B cell (primary cell): ENCODE measurements at regions not wholly inside any gene's neighbourhood (a gene's known extent, or its start where the extent isn't known, plus 50 kb on each side); places are given as distances from the start of the nearest gene placed in this dataset.

Source experiments
- EZH2 ChIP-seq: IDR thresholded peaks from 2 replicates; pipeline ENCODE4 v1.6.1; 2012; ENCODE audit warnings: borderline replicate concordance, low read depth, mild to moderate bottlenecking, moderate library complexity, low read length; ENCODE audit not compliant: insufficient read depth, poor library complexity, severe bottlenecking
- TF ChIP-seq, protein P1 (sequence below): fragments of 200-600 bp; IDR thresholded peaks from one replicate; pipeline ENCODE4 v1.8.0; 2022; ENCODE audit warnings: antibody characterized with exemption, mild to moderate bottlenecking

DNA sequence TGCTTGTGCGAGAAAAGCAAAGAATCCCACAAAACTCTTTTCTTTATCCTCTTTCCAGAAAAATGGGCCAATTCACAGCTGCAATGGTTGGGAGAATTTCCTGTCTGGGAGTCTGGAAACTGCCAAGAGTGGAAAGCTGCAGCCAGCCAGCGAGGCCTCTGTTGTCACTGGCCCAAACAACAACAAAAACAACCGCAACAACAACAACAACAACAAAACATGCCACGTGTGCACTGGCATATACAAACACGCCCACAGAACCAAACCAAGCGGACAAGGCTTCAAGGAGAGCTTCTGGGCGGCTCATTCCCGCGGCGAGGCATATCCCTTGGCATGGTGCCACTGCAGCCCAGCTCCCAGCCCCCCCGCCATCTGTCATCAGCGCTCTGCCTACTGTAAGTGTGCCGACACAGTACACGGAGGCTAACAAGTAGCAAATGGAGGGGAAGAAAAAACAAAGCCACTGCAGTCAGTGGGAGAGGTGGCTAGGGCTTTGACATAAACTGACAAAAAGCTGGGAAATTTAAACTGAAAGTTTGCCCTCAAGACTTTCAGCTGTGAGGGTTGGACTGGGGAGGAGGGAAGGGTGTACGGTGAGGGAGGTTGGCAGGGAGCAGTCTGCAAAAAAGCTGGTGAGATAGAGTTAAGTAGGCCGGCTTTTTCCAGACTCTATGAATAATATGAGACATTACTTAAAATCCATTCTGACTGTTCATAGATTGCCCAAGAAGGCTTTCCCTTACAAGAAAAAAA is 165.0 kb upstream of the ZNF462 start:
- TF ChIP-seq EZH2, result no peak
- TF ChIP-seq, protein P1, sequence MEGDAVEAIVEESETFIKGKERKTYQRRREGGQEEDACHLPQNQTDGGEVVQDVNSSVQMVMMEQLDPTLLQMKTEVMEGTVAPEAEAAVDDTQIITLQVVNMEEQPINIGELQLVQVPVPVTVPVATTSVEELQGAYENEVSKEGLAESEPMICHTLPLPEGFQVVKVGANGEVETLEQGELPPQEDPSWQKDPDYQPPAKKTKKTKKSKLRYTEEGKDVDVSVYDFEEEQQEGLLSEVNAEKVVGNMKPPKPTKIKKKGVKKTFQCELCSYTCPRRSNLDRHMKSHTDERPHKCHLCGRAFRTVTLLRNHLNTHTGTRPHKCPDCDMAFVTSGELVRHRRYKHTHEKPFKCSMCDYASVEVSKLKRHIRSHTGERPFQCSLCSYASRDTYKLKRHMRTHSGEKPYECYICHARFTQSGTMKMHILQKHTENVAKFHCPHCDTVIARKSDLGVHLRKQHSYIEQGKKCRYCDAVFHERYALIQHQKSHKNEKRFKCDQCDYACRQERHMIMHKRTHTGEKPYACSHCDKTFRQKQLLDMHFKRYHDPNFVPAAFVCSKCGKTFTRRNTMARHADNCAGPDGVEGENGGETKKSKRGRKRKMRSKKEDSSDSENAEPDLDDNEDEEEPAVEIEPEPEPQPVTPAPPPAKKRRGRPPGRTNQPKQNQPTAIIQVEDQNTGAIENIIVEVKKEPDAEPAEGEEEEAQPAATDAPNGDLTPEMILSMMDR, result no peak
